GM10266 (cell line): ENCODE measurements at regions not wholly inside any gene's neighbourhood (a gene's known extent, or its start where the extent isn't known, plus 50 kb on each side); places are given as distances from the start of the nearest gene placed in this dataset.
"Not testable (repeated sequence)": the region's sequence is repeated elsewhere in the genome, so short reads cannot be mapped to it uniquely, and the experiment has no call there.

Source experiments
- DNase-seq: peaks from one replicate; pipeline ENCODE4 v3.0.0; 2012; ENCODE audit errors: extremely low spot score
- CTCF ChIP-seq: IDR thresholded peaks from 2 replicates; pipeline ENCODE4 v1.5.1; 2012; ENCODE audit warnings: mild to moderate bottlenecking, low read depth; ENCODE audit not compliant: control insufficient read depth, insufficient read depth; ENCODE audit errors: missing control alignments

GRCh38 chr19:20482721-20483120, 82.9 kb downstream of the ZNF737 start:
- no peak for DNase-seq

GRCh38 chr19:20481736-20482135, 83.8 kb downstream of the ZNF737 start:
- TF ChIP-seq CTCF = no peak
- DNase-seq = no peak

More at GRCh38 chr19:20482721-20483120, 82.9 kb downstream of the ZNF737 start:
- no peak for TF ChIP-seq CTCF

GRCh38 chr19:20479483-20479882, 86.1 kb downstream of the ZNF737 start:
- TF ChIP-seq CTCF = no peak
- DNase-seq = no peak

- DNase-seq = no peak
- TF ChIP-seq CTCF = no peak
Observed at GRCh38 chr19:20478936-20479335, 86.6 kb downstream of the ZNF737 start.

- no peak for TF ChIP-seq CTCF
- DNase-seq = no peak
Observed at GRCh38 chr19:20472854-20473253, 92.7 kb downstream of the ZNF737 start.

GRCh38 chr19:20471431-20471830, 94.2 kb downstream of the ZNF737 start:
- no peak for TF ChIP-seq CTCF
- DNase-seq = no peak

- no peak for TF ChIP-seq CTCF
- no peak for DNase-seq
Observed at GRCh38 chr19:20470345-20471135, 95.0 kb downstream of the ZNF737 start.

- DNase-seq = not testable (repeated sequence)
Observed at GRCh38 chr19:20466638-20466990, 99.0 kb downstream of the ZNF737 start.

- not testable (repeated sequence) for DNase-seq
Observed at GRCh38 chr19:20465922-20466637, 99.5 kb downstream of the ZNF737 start.
